Upper lobe of right lung (tissue), 1 donor: ENCODE measurements at regions not wholly inside any gene's neighbourhood (a gene's known extent, or its start where the extent isn't known, plus 50 kb on each side); places are given as distances from the start of the nearest gene placed in this dataset.
"Not testable (repeated sequence)": the region's sequence is repeated elsewhere in the genome, so short reads cannot be mapped to it uniquely, and the experiment has no call there.

Experiments used
- ATAC-seq: fragments of 200-7000 bp; cut with Tn5 transposase; one replicate; pipeline ENCODE4 v1.9.1; 2020; ENCODE audit warnings: mild to moderate bottlenecking, moderate library complexity
- DNase-seq: peaks from one replicate; pipeline ENCODE4 v3.0.0-alpha.2; 2020
- H3K27ac ChIP-seq: fragments of 200-600 bp; one replicate; pipeline ENCODE4 v1.8.0; 2022
- H3K27me3 ChIP-seq: fragments of 200-600 bp; one replicate; pipeline ENCODE4 v1.8.0; 2022; ENCODE audit warnings: mild to moderate bottlenecking
- H3K36me3 ChIP-seq: fragments of 200-600 bp; one replicate; pipeline ENCODE4 v1.8.0; 2022
- H3K4me1 ChIP-seq: fragments of 200-600 bp; one replicate; pipeline ENCODE4 v1.8.0; 2022
- H3K4me3 ChIP-seq: fragments of 200-600 bp; one replicate; pipeline ENCODE4 v1.8.0; 2022; ENCODE audit warnings: mild to moderate bottlenecking
- H3K9me3 ChIP-seq: fragments of 200-600 bp; one replicate; pipeline ENCODE4 v1.8.0; 2022
- CTCF ChIP-seq: fragments of 200-600 bp; IDR thresholded peaks from one replicate; pipeline ENCODE4 v1.8.0; 2022; ENCODE audit warnings: antibody characterized with exemption
- intact Hi-C: fragments of 100-400 bp; cut with DNase I; formaldehyde crosslinking; loops from one replicate; pipeline ENCODE4 v1.11.0; 2022
- donor health status: DM: no; HTN: yes; CAD: no; lungs with severe emphysema.

- no peak for TF ChIP-seq CTCF
- no peak overlapping the region for H3K27ac ChIP-seq
- H3K9me3 ChIP-seq, result no peaks in the 10 kb centered on the region
- H3K36me3 ChIP-seq, result no peaks in the 10 kb centered on the region
- intact Hi-C loops, result no loop called here
- no peaks in the 10 kb centered on the region for H3K27me3 ChIP-seq
- ATAC-seq (no peak), DNase-seq (no peak)
- H3K4me1 ChIP-seq, result no peaks in the 10 kb centered on the region
- H3K4me3 ChIP-seq, result no peak overlapping the region
These were observed 102.3 kb downstream of the ZFY start for GRCh38 chrY:3037471-3037870.

GRCh38 chrY:3040415-3040814 is 105.2 kb downstream of the ZFY start:
- ATAC-seq (no peak), DNase-seq (no peak)
- Histone ChIP-seq H3K9me3 (no peaks in the 10 kb centered on the region), H3K36me3 (no peaks in the 10 kb centered on the region), H3K27ac (no peak overlapping the region), H3K27me3 (no peaks in the 10 kb centered on the region), H3K4me1 (no peaks in the 10 kb centered on the region), H3K4me3 (no peak overlapping the region)
- intact Hi-C loops, result no loop called here
- TF ChIP-seq CTCF, result no peak

- H3K27ac ChIP-seq, result no peak overlapping the region
- no peaks in the 10 kb centered on the region for H3K36me3 ChIP-seq
- H3K4me1 ChIP-seq, result no peaks in the 10 kb centered on the region
- no peaks in the 10 kb centered on the region for H3K27me3 ChIP-seq
- ATAC-seq (no peak), DNase-seq (no peak)
- TF ChIP-seq CTCF, result no peak
- no peak overlapping the region for H3K4me3 ChIP-seq
- intact Hi-C loops, result no loop called here
- no peaks in the 10 kb centered on the region for H3K9me3 ChIP-seq
These were observed 106.8 kb downstream of the ZFY start for GRCh38 chrY:3041985-3042384.

DNA sequence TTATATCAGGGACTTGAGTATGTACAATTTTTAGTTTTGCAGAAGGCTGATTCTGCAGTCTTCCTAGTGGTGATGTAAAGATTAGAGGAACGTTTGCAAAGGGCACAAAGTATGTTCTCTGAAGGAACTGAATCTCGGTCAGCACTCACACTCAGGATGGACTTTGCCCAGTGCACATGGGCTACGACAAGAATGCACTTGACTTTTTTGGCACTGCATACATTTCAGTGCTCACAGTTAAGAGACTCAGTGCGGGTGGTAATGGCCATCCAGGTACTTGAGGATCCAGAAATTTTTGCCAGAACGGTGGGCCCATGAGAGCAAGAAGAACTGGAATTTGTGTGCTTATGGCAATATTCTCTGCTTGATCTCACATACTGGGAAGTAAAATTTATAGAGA is 107.7 kb downstream of the ZFY start:
- no peaks in the 10 kb centered on the region for H3K9me3 ChIP-seq
- intact Hi-C loops, result no loop called here
- DNase-seq (no peak), ATAC-seq (peak; percentile 48)
- no peaks in the 10 kb centered on the region for H3K4me1 ChIP-seq
- no peaks in the 10 kb centered on the region for H3K36me3 ChIP-seq
- TF ChIP-seq CTCF, result no peak
- no peaks in the 10 kb centered on the region for H3K27me3 ChIP-seq
- no peak overlapping the region for H3K27ac ChIP-seq
- H3K4me3 ChIP-seq, result no peak overlapping the region

DNA sequence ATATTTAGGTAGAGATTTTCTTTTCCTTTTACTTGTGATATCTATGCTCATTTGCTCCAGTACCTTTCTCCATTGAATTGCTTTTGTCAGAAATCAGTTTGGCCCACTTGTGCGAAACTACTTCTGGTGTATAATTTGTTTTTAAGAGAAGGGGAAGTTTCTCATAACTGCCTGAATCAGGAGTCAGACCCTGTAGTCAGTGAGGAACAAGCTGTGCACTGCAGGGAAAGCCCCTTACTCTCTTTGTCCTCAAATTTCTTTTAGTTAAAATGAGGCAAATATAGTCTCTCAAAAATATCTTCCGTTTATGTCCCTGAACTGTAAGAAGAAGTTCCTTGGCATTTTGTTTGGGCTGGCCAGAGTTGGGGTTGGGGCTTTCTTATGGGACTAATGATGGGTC is 109.9 kb downstream of the ZFY start:
- Histone ChIP-seq H3K9me3 (no peaks in the 10 kb centered on the region), H3K36me3 (no peaks in the 10 kb centered on the region), H3K4me1 (no peaks in the 10 kb centered on the region), H3K27me3 (no peaks in the 10 kb centered on the region), H3K4me3 (no peak overlapping the region), H3K27ac (no peak overlapping the region)
- DNase-seq (no peak), ATAC-seq (no peak)
- no peak for TF ChIP-seq CTCF
- intact Hi-C loops, result no loop called here

DNA sequence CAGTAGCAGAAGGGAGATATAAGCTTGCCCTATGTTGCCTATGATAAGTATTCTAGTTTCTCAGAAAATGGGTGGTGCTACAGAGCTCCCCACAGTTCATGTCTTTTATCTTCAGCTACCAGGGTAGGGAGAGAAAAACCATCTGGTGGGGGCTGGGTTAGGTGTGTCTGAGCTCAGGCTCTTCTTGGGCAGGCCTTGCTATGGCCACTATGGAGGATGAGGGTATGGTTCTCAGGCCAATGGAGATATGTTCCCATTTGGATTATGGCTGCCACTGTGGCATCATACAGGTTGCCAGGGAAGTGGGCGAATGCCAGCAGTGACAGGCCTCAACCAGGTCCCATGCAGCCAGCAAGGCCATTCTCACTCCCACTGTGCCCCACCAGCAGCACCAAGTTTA is 120.3 kb downstream of the ZFY start:
- H3K4me3 ChIP-seq, H3K4me1 ChIP-seq, H3K27me3 ChIP-seq, H3K36me3 ChIP-seq, ATAC-seq, intact Hi-C loops, H3K27ac ChIP-seq, H3K9me3 ChIP-seq, DNase-seq: not testable (repeated sequence)

GRCh38 chrY:3058342-3058741 is 123.2 kb downstream of the ZFY start:
- intact Hi-C loops, ATAC-seq, H3K27me3 ChIP-seq, DNase-seq, H3K36me3 ChIP-seq, H3K27ac ChIP-seq, H3K9me3 ChIP-seq, H3K4me3 ChIP-seq, H3K4me1 ChIP-seq: not testable (repeated sequence)

- H3K27ac ChIP-seq, ATAC-seq, H3K9me3 ChIP-seq, H3K27me3 ChIP-seq, DNase-seq, H3K4me1 ChIP-seq, intact Hi-C loops, H3K36me3 ChIP-seq, H3K4me3 ChIP-seq: not testable (repeated sequence)
These were observed 125.5 kb downstream of the ZFY start for GRCh38 chrY:3060671-3061070.

GRCh38 chrY:3088149-3088548 is 153.0 kb downstream of the ZFY start:
- H3K27me3 ChIP-seq, intact Hi-C loops, H3K4me3 ChIP-seq: not testable (repeated sequence)

GRCh38 chrY:3108674-3109073 is 173.5 kb downstream of the ZFY start:
- H3K4me1 ChIP-seq, H3K27ac ChIP-seq, H3K9me3 ChIP-seq, ATAC-seq, DNase-seq, H3K36me3 ChIP-seq, H3K27me3 ChIP-seq, intact Hi-C loops, H3K4me3 ChIP-seq: not testable (repeated sequence)

More at GRCh38 chrY:3088149-3088548, 153.0 kb downstream of the ZFY start:
- H3K9me3 ChIP-seq, H3K27ac ChIP-seq, DNase-seq, H3K36me3 ChIP-seq, ATAC-seq, H3K4me1 ChIP-seq: not testable (repeated sequence)
